HG03064 (cell line): ENCODE measurements at regions not wholly inside any gene's neighbourhood (a gene's known extent, or its start where the extent isn't known, plus 50 kb on each side); places are given as distances from the start of the nearest gene placed in this dataset.

Experiments
- ATAC-seq: cut with Tn5 transposase; IDR thresholded peaks from one replicate; pipeline ENCODE4 v1.9.1; 2021; ENCODE audit warnings: low read depth; ENCODE audit not compliant: unreplicated experiment

DNA sequence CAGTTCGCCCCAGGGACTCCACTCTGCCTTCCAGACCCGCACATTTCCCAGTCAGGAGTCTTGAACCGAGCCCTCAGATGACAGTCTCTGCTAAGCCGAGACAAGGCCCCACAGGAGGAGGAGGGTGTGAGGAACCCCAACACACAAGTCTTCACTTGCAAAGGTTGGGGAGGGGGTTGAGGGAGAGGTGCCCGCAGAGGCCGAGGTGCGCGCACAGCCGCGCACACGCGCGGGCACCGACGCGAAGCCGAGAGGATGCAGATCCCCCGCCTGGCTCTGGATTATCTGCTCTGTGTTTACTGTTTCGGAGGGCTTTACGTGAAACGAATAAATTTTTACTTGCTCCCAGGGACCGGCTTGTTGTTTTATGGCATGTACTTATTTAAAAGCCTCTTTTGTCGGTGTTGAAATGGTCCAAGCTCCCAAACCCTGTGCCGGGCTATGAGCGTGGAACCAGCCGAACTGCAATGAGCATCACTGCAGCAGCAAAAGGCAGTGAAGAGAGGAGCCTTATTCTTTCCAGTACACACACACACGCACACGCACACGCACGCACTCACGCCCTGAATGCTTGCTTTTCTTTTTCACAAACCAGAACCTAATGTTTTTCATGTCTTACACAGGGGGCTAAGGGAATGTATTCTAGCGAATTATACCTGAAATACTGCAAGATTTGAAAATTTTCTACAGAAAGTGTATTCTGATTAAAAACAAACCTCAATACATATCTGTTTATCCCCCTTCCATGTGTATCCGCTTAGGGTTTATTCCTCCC lies 297.7 kb downstream of the PARP8 start:
- ATAC-seq = no peak

DNA sequence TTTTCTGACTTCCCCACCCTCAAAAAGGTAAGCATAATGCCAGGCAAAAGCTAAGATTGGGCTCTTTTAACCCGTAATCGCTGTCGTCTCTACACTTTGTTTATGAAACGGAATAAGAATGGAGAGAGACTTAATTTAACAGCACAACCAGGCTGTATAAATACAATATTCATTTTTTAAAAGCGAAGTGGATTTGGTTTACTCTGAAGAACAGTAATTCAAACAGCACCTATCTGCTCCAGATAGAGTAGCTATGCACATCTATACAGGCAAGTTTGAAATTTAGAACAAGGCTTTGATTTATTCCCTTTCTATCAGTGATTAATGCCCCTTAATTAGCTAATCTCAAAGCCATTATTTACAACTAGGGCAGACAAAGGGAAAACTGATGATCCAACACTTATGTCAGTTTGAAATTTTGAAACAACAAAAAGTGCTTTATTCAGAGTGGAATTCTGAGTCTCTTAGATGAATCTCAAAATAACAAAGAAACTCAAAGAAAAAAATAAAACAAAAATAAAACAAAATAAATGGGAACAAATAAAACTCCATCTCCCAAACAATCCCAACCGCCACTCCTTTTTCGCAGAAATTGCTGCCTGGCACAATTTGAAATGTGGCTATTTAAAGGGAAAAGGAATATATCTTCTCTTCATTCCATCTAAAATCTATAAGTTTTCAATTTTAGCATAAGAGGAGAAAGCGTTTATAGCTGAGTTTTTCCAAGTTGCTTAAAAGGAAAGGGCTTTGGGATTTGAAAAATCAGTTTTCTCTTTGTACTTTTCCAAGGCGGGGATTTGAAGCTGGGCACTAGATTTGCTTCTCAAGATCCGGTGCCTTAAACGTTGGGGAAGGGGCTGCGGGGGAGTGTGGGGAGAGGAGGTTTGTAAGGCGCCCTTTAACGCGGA lies 298.6 kb downstream of the PARP8 start:
- ATAC-seq = no peak

- no peak for ATAC-seq
Measured at GRCh38 chr5:50965654-50966375, 299.4 kb downstream of the PARP8 start.

- no peak for ATAC-seq
Measured at GRCh38 chr5:50967009-50967562, 300.6 kb downstream of the PARP8 start.

GRCh38 chr5:50967563-50968355 lies 301.3 kb downstream of the PARP8 start:
- no peak for ATAC-seq

GRCh38 chr5:50968356-50969149 lies 302.1 kb downstream of the PARP8 start:
- ATAC-seq = no peak

DNA sequence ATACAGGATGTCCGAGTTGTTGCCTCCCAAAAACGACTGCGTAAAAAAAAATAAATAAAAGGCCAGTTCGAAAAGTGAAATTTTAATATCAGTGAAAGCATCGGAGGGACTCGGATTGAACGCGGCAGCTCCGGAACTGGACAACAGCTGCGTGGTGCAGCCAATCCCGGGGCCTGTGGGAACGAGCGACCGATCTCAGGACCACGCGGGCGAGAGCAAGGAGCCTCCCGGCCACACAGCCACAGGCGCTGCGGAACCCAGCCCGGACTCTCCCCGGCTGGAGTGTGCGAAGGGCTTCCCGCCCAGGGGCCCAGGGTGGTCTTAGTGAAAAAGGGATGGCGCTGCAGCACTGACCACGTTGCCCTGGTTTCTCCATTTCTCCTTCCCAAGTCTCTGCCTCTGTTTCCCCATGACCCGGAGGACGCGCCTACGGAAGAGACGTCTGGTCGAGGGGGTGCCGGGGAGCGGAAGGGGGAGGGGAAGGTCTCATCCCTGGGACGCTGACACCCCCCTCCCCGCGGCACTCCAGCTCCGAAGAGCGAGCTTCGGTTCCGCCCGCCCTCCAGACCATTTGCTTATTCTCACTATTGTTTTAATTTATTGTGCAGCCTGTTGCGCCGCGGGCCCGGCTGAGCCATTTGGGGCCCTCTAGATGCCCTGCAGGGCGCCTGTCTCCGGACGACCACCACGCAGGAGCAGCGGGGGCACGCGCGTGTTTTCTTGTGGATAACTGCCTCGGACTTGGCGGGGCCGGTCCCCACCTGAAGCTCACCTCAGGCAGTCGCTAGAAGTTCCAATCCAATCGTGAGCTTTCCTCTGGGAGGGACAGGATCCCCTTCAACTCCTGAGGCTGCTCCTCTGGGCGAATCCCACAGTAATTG lies 303.0 kb downstream of the PARP8 start:
- no peak for ATAC-seq

DNA sequence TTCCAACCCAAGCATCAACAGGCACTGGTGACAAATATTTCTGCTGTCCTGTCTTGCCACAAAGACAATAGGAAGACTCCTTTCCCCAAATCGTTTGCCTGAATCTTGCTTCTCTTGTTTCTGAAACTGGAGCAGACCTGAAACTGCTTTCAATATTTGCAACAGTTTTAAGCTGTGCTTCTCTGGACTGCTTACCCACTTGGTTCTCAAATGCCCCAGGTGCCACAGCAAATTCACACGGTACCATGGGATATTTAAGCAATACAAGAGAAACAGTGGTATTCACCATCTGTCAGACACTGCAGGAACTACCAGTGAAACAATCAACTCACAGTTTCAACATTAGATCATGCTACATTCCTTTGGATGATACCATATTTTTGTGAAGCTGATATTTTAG lies 309.4 kb downstream of the PARP8 start:
- ATAC-seq = no peak

GRCh38 chr5:50978924-50979323 lies 312.5 kb downstream of the PARP8 start:
- ATAC-seq = no peak

- ATAC-seq = no peak
Measured at GRCh38 chr5:50984640-50985039, 318.2 kb downstream of the PARP8 start.

DNA sequence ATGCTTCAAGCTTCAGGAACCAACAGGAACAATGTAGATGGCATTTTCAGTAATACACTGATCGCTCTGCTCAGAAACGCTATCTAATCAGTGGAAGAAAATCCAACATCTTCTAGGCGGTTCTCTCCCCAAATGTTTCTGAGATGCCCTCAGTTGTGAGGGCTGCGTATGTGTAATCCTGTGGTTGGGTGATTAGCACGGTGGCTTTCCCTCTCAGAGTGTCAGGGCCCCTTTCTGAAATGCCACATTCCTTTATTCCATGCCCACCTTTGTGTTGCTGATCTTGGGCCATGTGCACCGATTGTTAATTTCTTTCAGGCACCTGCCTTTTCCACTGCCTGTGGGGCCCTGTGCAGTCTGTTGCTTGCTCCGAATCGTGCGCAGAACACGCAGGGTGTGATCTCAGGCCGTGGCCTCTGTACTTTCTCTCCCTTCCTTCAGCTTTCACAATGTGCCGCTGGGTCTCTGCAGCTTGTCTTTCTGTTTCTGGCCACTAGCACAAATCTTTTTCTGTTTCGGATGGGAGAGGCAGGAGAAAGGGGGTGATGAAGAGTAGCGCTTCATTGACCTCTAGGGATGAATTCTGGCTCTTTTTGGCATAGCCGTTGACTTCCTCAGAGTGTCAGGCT lies 324.0 kb downstream of the PARP8 start:
- ATAC-seq = no peak

DNA sequence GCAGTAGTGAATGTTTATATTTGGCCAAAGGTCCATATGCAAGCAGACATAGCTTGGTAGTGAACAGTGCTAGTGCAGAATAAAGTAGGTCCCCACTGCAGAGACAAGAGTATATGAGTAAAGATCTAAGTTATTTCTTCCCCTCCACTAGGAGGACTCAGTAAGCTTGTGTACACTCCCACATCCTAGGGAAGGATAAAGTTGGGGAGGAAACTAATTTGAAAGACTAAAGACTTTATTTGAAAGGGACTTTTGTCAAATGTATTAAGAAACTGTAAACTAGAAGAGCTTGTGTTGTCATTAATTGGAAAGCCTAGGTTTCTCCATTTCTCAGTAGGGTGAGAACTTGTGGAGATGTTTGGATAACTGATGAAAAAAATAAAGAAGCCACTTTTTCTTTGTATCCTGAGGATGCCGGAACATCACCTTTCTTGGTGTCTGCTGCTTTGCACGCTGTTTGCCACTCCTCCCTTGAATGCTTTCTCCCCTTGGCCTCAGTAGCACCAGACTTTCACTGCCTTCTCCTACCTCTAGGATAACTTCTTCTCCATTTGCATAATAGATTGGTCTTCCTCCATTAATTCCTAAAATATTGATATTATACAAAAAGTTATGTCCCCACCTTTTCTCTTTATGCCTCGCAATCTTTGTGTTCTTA lies 329.0 kb downstream of the PARP8 start:
- ATAC-seq = no peak

- ATAC-seq = no peak
Measured at GRCh38 chr5:51001227-51001923, 334.9 kb downstream of the PARP8 start.

DNA sequence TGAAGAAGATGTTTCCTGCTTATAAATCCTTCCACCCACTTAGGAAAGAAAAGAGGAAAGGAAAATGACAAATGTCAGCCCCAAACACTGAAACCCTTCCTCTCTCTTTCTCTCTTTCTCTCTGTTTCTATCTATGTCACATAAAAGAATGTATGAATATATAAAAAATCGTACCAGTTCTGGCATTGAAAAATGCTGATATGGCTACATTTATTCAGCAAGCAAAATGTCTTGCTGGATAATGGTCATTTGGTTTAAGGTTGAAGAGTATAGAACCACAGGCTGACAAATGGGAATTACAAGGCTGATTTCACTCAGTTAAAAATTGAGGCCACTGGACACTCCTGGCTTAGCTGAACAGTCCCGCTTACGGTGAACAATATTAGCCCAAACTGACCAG lies 335.9 kb downstream of the PARP8 start:
- no peak for ATAC-seq

DNA sequence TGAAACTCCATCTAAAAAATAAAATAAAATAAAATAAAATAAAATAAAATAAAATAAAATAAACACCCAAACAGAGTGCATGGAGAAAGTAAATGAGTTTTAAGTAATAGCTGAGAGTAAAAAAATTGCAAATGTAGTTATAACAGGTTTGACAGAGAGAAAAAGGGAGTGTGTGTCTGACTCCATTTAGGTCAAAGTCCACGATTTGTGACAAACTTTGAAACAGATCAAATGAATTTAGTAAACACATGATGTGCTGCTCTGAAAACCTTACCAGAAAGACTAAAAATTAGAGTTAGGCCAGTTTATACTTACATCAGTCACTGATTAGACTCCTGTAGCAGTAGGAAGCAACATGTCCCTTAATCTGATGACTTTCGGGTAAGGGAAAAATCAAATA lies 346.6 kb downstream of the PARP8 start:
- no peak for ATAC-seq

DNA sequence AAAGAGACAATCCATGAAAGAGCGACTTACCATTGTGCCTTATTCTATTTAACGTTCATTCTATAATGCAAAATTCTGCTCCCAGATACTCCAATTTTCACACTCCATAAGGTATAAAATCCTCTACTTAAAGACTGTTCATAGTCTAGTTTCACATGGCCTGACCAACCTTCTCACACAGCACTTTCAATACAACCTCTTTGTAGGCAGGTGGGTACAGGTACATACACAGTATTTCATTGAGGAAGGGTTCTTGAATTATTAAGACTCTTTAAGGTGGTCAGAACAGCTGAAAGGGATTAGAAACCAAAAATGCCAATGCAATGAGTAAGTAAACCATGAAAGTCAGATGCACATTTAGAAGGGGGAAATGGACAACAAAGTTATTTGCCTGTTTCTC lies 352.0 kb downstream of the PARP8 start:
- ATAC-seq = no peak

DNA sequence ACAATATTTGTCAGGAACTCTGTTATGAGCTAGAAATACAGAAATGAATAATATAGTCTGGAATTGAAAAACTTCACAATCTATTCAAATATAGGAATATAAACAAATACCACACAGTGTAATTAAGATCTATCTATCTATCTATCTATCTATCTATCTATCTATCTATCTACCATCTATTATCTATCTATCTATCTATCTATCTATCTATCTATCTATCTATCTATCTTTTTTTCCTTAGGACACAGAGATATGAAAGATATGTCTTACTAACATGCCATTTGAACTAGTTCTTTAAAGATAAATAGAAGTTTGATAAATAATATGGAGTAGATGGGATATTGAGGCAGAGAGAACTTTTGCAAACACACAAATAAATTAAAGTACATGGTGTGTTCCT lies 357.8 kb downstream of the PARP8 start:
- no peak for ATAC-seq
